SK-N-SH (cell line): ENCODE measurements at regions not wholly inside any gene's neighbourhood (a gene's known extent, or its start where the extent isn't known, plus 50 kb on each side); places are given as distances from the start of the nearest gene placed in this dataset.

Experiments used
- CTCF ChIA-PET: fragments of 300-600, 350-600 bp; formaldehyde crosslinking; extraction: SDS; loops from one replicate; lab custom pipeline; 2021; lab: Yijun Ruan, JAX
- POLR2A ChIA-PET: fragments of 350-600 bp; sonication (Branson Sonifier 250); formaldehyde crosslinking; extraction: SDS; loops from one replicate; lab custom pipeline; 2020; ENCODE audit warnings: antibody characterized with exemption, inconsistent platforms; lab: Yijun Ruan, JAX
- DNase-seq: peaks from one replicate; pipeline ENCODE4 v3.0.0; 2012
- H2AFZ ChIP-seq: fragments of 200-600 bp; sonication (generic); 2 replicates; pipeline ENCODE4 v1.8.1; 2016; ENCODE audit warnings: antibody characterized with exemption, mild to moderate bottlenecking, low read depth
- H3F3A ChIP-seq: fragments of 200-600 bp; sonication (generic); replicated peaks from 2 replicates; pipeline ENCODE3; 2016; ENCODE audit warnings: antibody characterized with exemption, mild to moderate bottlenecking; ENCODE audit not compliant: insufficient read depth
- H3K27ac ChIP-seq, 2 experiments: fragments of 200-500 bp in 1 of 2; fragments of 200-600 bp in 1 of 2; sonication (Bioruptor generic) in 1 of 2; sonication (generic), shearing (Covaris generic) in 1 of 2; 2 replicates each; pipeline versions ENCODE4 v1.5.1 to v1.6.1; 2014 to 2016; ENCODE audit warnings: low read depth in 2 of 2, inconsistent platforms in 1 of 2, low read length in 1 of 2, mild to moderate bottlenecking in 1 of 2, mixed read lengths in 1 of 2
- H3K27me3 ChIP-seq: fragments of 200-600 bp; sonication (generic), shearing (Covaris generic); 2 replicates; pipeline ENCODE4 v1.6.1; 2016; ENCODE audit warnings: mixed run types; ENCODE audit not compliant: insufficient read depth
- H3K36me3 ChIP-seq, 2 experiments: fragments of 200-500 bp in 1 of 2; fragments of 200-600 bp in 1 of 2; sonication (Bioruptor generic) in 1 of 2; sonication (generic) in 1 of 2; replicated peaks in 1 of 2; 2 replicates each; pipeline versions ENCODE3 to v1.5.1; 2014 to 2016; ENCODE audit warnings: low read length in 1 of 2, mild to moderate bottlenecking in 1 of 2; ENCODE audit not compliant: insufficient read depth in 2 of 2, control insufficient read depth in 1 of 2
- H3K4me1 ChIP-seq, 2 experiments: fragments of 200-500 bp in 1 of 2; fragments of 200-600 bp in 1 of 2; sonication (Bioruptor generic) in 1 of 2; sonication (generic), shearing (Covaris generic) in 1 of 2; 2 replicates each; pipeline versions ENCODE4 v1.5.1 to v1.6.1; 2014 to 2016; ENCODE audit warnings: low read depth in 1 of 2, low read length in 1 of 2, mixed run types in 1 of 2; ENCODE audit not compliant: insufficient read depth in 2 of 2, control insufficient read depth in 1 of 2
- H3K4me2 ChIP-seq: fragments of 200-600 bp; sonication (generic), shearing (Covaris generic); 2 replicates; pipeline ENCODE4 v1.6.1; 2017; ENCODE audit warnings: mixed run types
- H3K4me3 ChIP-seq, 2 experiments: fragments of 200-500 bp in 1 of 2; fragments of 200-600 bp in 1 of 2; sonication (Bioruptor generic) in 1 of 2; sonication (generic), shearing (Covaris generic) in 1 of 2; 2 replicates each; pipeline versions ENCODE4 v1.5.1 to v1.8.1; 2014 to 2016; ENCODE audit warnings: low read depth in 2 of 2, inconsistent platforms in 1 of 2, low read length in 1 of 2, mild to moderate bottlenecking in 1 of 2, mixed read lengths in 1 of 2, moderate library complexity in 1 of 2
- H3K79me2 ChIP-seq: fragments of 200-600 bp; sonication (generic); 2 replicates; pipeline ENCODE4 v1.8.1; 2017; ENCODE audit warnings: mild to moderate bottlenecking; ENCODE audit not compliant: insufficient read depth
- H3K9ac ChIP-seq: fragments of 200-600 bp; sonication (generic); 2 replicates; pipeline ENCODE4 v1.6.1; 2017; ENCODE audit warnings: mixed run types
- H3K9me2 ChIP-seq: fragments of 200-600 bp; sonication (generic); 2 replicates; pipeline ENCODE4 v1.6.1; 2017; ENCODE audit warnings: mixed run types
- H3K9me3 ChIP-seq: fragments of 200-600 bp; sonication (generic); 2 replicates; pipeline ENCODE4 v1.6.1; 2017; ENCODE audit warnings: mixed run types, mild to moderate bottlenecking, moderate library complexity
- H4K20me1 ChIP-seq: fragments of 200-600 bp; sonication (generic); 2 replicates; pipeline ENCODE4 v1.6.1; 2017; ENCODE audit warnings: mild to moderate bottlenecking, mixed run types; ENCODE audit not compliant: insufficient read depth
- ELF1 ChIP-seq: IDR thresholded peaks from 2 replicates; pipeline ENCODE4 v1.4.0; 2012
- EP300 ChIP-seq, 2 experiments: IDR thresholded peaks; 2 replicates each; pipeline versions ENCODE4 v1.4.0 to v1.6.1; 2012; ENCODE audit warnings: borderline replicate concordance in 1 of 2, low read depth in 1 of 2, low read length in 1 of 2
- EZH2phosphoT487 ChIP-seq: fragments of 200-600 bp; sonication (generic); IDR thresholded peaks from 2 replicates; pipeline ENCODE4 v1.6.1; 2017; ENCODE audit warnings: low read depth, mixed run types, mild to moderate bottlenecking, antibody characterized with exemption, moderate library complexity, borderline replicate concordance
- GABPA ChIP-seq: IDR thresholded peaks from 2 replicates; pipeline ENCODE4 v1.4.0; 2012; ENCODE audit warnings: low read depth, mild to moderate bottlenecking
- MEF2A ChIP-seq: IDR thresholded peaks from 2 replicates; pipeline ENCODE4 v1.4.0; 2012; ENCODE audit warnings: low read depth, borderline replicate concordance
- MXI1 ChIP-seq: IDR thresholded peaks from 2 replicates; pipeline ENCODE4 v1.6.1; 2012; ENCODE audit warnings: mild to moderate bottlenecking, low read depth, low read length, improper control_type of control experiment
- POLR2AphosphoS5 ChIP-seq: IDR thresholded peaks from 2 replicates; pipeline ENCODE4 v1.6.1; 2012; ENCODE audit warnings: low read depth, low read length
- RAD21 ChIP-seq: IDR thresholded peaks from 2 replicates; pipeline ENCODE4 v1.6.1; 2012; ENCODE audit warnings: mild to moderate bottlenecking, low read length
- RFX5 ChIP-seq: IDR thresholded peaks from 2 replicates; pipeline ENCODE4 v1.6.1; 2012; ENCODE audit warnings: mild to moderate bottlenecking, improper control_type of control experiment, low read length
- RXRA ChIP-seq: IDR thresholded peaks from 2 replicates; pipeline ENCODE4 v1.4.0; 2012; ENCODE audit warnings: low read depth, mild to moderate bottlenecking, borderline replicate concordance
- SMC3 ChIP-seq: IDR thresholded peaks from 2 replicates; pipeline ENCODE4 v1.6.1; 2012; ENCODE audit warnings: low read depth, low read length, improper control_type of control experiment
- TCF12 ChIP-seq: IDR thresholded peaks from 2 replicates; pipeline ENCODE4 v1.4.0; 2012
- YY1 ChIP-seq: IDR thresholded peaks from 2 replicates; pipeline ENCODE4 v1.4.0; 2012; ENCODE audit warnings: low read depth, mild to moderate bottlenecking
- WGBS: methylation state at CpG from one replicate; pipeline ENCODE4 v1.1.6; 2017; ENCODE audit warnings: low lambda C conversion rate; 5-methylcytosine and 5-hydroxymethylcytosine counted together
- TF ChIP-seq, protein P1 (sequence below): fragments of 150-350 bp; IDR thresholded peaks from 2 replicates; pipeline ENCODE4 v1.6.1; 2017; ENCODE audit warnings: antibody characterized with exemption, low read length, low read depth, borderline replicate concordance
- TF ChIP-seq, protein P2 (sequence below): fragments of 200-600 bp; sonication (generic); IDR thresholded peaks from 2 replicates; pipeline ENCODE4 v1.6.1; 2017; ENCODE audit warnings: antibody characterized with exemption, mild to moderate bottlenecking, moderate library complexity
- TF ChIP-seq, protein P3 (sequence below): IDR thresholded peaks from 2 replicates; pipeline ENCODE4 v1.4.0; 2012; ENCODE audit warnings: low read depth

DNA sequence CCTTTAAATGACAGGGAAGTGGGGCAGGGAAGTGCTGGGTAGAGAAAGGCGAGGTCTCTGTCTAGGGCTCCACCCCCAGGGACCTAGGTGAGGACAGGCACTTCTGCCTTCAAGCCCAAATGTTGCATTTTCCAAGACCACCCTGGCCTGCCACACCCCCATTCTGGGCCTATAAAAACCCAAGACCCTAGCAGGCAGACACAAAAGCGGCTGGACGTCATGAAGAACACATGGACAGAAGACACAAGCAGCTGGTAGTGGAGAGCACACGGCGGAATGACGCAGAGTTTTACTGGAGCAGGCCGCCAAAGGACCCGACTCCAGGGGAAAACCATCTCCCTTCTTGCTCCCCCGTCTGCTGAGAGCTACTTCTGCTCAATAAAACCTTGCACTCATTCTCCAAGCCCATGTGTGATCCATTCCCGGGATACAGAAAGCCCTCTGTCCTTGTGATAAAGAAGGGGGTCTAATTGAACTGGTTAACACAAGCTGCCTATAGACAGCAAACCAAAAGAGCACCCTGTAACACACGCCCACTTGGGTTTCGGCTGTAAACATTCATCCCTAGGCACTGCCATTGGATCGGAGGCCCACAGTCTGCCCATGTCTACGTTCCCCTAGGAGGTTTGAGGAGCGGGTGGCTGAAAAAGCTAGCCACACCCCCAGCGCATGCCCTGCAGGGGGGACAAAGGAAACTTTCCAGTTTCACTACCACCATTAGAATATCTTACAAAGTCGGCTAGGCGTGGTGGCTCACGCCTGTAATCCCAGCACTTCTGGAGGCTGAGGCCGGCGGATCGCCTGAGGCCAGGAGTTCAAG is 622.2 kb upstream of the SALL1 start:
- Histone ChIP-seq H3K27ac (no peak overlapping the region), H3K4me1 (no peaks in the 10 kb centered on the region), H3K9ac (no peak overlapping the region), H2AFZ (no peak overlapping the region), H3F3A (no peaks in the 10 kb centered on the region), H3K4me3 (no peak overlapping the region), H3K4me2 (no peak overlapping the region), H3K9me3 (no peaks in the 10 kb centered on the region), H3K9me2 (no peaks in the 10 kb centered on the region), H4K20me1 (no peaks in the 10 kb centered on the region), H3K27me3 (no peaks in the 10 kb centered on the region), H3K79me2 (no peaks in the 10 kb centered on the region), H3K36me3 (no peaks in the 10 kb centered on the region)
- POLR2A ChIA-PET: no interaction called here
- TF ChIP-seq RXRA: no peak
- no peak for TF ChIP-seq EP300 (IDR thresholded peaks at IDR 0.05; ENCODE audit: borderline replicate concordance in 1 of 2, low read depth in 1 of 2, low read length in 1 of 2)
- TF ChIP-seq MEF2A: no peak
- TF ChIP-seq, protein P1, sequence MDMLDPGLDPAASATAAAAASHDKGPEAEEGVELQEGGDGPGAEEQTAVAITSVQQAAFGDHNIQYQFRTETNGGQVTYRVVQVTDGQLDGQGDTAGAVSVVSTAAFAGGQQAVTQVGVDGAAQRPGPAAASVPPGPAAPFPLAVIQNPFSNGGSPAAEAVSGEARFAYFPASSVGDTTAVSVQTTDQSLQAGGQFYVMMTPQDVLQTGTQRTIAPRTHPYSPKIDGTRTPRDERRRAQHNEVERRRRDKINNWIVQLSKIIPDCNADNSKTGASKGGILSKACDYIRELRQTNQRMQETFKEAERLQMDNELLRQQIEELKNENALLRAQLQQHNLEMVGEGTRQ: no peak
- no peak for TF ChIP-seq ELF1
- TF ChIP-seq GABPA: no peak
- TF ChIP-seq, protein P2, sequence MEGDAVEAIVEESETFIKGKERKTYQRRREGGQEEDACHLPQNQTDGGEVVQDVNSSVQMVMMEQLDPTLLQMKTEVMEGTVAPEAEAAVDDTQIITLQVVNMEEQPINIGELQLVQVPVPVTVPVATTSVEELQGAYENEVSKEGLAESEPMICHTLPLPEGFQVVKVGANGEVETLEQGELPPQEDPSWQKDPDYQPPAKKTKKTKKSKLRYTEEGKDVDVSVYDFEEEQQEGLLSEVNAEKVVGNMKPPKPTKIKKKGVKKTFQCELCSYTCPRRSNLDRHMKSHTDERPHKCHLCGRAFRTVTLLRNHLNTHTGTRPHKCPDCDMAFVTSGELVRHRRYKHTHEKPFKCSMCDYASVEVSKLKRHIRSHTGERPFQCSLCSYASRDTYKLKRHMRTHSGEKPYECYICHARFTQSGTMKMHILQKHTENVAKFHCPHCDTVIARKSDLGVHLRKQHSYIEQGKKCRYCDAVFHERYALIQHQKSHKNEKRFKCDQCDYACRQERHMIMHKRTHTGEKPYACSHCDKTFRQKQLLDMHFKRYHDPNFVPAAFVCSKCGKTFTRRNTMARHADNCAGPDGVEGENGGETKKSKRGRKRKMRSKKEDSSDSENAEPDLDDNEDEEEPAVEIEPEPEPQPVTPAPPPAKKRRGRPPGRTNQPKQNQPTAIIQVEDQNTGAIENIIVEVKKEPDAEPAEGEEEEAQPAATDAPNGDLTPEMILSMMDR: no peak
- no peak for TF ChIP-seq RAD21
- TF ChIP-seq YY1: no peak
- no peak for TF ChIP-seq SMC3
- no peak for TF ChIP-seq TCF12
- no peak for TF ChIP-seq RFX5
- TF ChIP-seq, protein P3, sequence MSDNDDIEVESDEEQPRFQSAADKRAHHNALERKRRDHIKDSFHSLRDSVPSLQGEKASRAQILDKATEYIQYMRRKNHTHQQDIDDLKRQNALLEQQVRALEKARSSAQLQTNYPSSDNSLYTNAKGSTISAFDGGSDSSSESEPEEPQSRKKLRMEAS: no peak
- no peak for TF ChIP-seq POLR2AphosphoS5
- no peak for TF ChIP-seq MXI1
- TF ChIP-seq EZH2phosphoT487: no peak
- 60% methylated on average over 20 of the region's 22 CpGs for WGBS
- DNase-seq: no peak
- CTCF ChIA-PET: interaction anchor here (0.5 to 1.5 kb wide), 3 partner anchors 45 to 272 kb away, joined by 3 to 5 read pairs (median 3); no protein-coding TSS in a partner anchor
